A673 (cell line): ENCODE measurements at regions not wholly inside any gene's neighbourhood (a gene's known extent, or its start where the extent isn't known, plus 50 kb on each side); places are given as distances from the start of the nearest gene placed in this dataset.

Experiments
- BruUV-seq: library from RNA; stranded (reverse); fragments of 400-500 nt; replicated peaks from 2 replicates; lab custom pipeline; 2021; lab: Mats Ljungman, UMichigan
- CTCF ChIA-PET: fragments of 300-600 bp; sonication (Branson Sonifier 250); formaldehyde crosslinking; loops from one replicate; lab custom pipeline; 2022; ENCODE audit warnings: antibody characterized with exemption; lab: Charles Lee
- POLR2A ChIA-PET: fragments of 300-600 bp; sonication (Branson Sonifier 250); formaldehyde crosslinking; loops from one replicate; lab custom pipeline; 2022; ENCODE audit warnings: antibody characterized with exemption; ENCODE audit not compliant: low non-redundant PET; lab: Charles Lee
- DNase-seq: peaks from one replicate; pipeline ENCODE4 v3.0.0-alpha.2; 2015; ENCODE audit warnings: low spot score
- H3K27ac ChIP-seq: fragments of 200-600 bp; sonication (generic); 2 replicates; pipeline ENCODE4 v1.5.1; 2016; ENCODE audit warnings: mixed run types, low read depth, mild to moderate bottlenecking, mixed read lengths, antibody characterized with exemption, low read length; ENCODE audit not compliant: poor library complexity, severe bottlenecking
- H3K27me3 ChIP-seq: fragments of 200-600 bp; sonication (generic); replicated peaks from 2 replicates; pipeline ENCODE4 v1.6.1; 2017; ENCODE audit warnings: mixed run types, low read depth, mild to moderate bottlenecking, mixed read lengths, antibody characterized with exemption, low read length; ENCODE audit not compliant: insufficient read depth, poor library complexity
- H3K36me3 ChIP-seq: fragments of 200-600 bp; sonication (generic); 2 replicates; pipeline ENCODE4 v1.6.1; 2016; ENCODE audit warnings: mixed run types, mild to moderate bottlenecking, mixed read lengths, antibody characterized with exemption, low read length; ENCODE audit not compliant: insufficient read depth, poor library complexity, severe bottlenecking
- H3K4me1 ChIP-seq: fragments of 200-600 bp; sonication (generic); 2 replicates; pipeline ENCODE4 v1.6.1; 2017; ENCODE audit warnings: mixed run types, mild to moderate bottlenecking, mixed read lengths, antibody characterized with exemption, low read length; ENCODE audit not compliant: insufficient read depth, poor library complexity, severe bottlenecking
- H3K4me3 ChIP-seq: fragments of 200-600 bp; sonication (generic); 2 replicates; pipeline ENCODE4 v1.5.1; 2016; ENCODE audit warnings: low read depth, mixed run types, mild to moderate bottlenecking, mixed read lengths, low read length; ENCODE audit not compliant: poor library complexity, severe bottlenecking
- H3K9me3 ChIP-seq: fragments of 200-600 bp; sonication (generic); 2 replicates; pipeline ENCODE4 v1.6.1; 2016; ENCODE audit warnings: mixed run types, low read depth, mild to moderate bottlenecking, mixed read lengths, antibody characterized with exemption, low read length; ENCODE audit not compliant: poor library complexity, severe bottlenecking
- EZH2 ChIP-seq: fragments of 200-600 bp; sonication (generic); IDR thresholded peaks from 2 replicates; pipeline ENCODE4 v1.6.1; 2017; ENCODE audit warnings: borderline replicate concordance, low read depth, mild to moderate bottlenecking, mixed read lengths, antibody characterized with exemption, low read length; ENCODE audit not compliant: poor library complexity, severe bottlenecking
- intact Hi-C: fragments of 100-400 bp; cut with micrococcal nuclease; formaldehyde crosslinking; loops from one replicate; pipeline ENCODE4 v1.10.0; 2022; ENCODE audit not compliant: unreplicated experiment
- TF ChIP-seq, protein P1 (sequence below): fragments of 300-800, 200-600 bp; sonication (generic); conservative IDR thresholded peaks from 2 replicates; pipeline ENCODE4 v1.5.1; 2017; ENCODE audit warnings: low read depth, mild to moderate bottlenecking, antibody characterized with exemption, low read length, moderate library complexity, mixed read lengths

- intact Hi-C loops = no loop called here
- BruUV-seq = no TSS peak
- no peak for DNase-seq
- ChIA-PET CTCF (no interaction called here), POLR2A (no interaction called here)
- Histone ChIP-seq H3K4me3 (no peak overlapping the region), H3K4me1 (no peaks in the 10 kb centered on the region), H3K27ac (no peak overlapping the region), H3K36me3 (no peaks in the 10 kb centered on the region), H3K9me3 (peaks cover 18% of the 10 kb centered on the region), H3K27me3 (no peaks in the 10 kb centered on the region)
- TF ChIP-seq EZH2 = no peak
- TF ChIP-seq, protein P1, sequence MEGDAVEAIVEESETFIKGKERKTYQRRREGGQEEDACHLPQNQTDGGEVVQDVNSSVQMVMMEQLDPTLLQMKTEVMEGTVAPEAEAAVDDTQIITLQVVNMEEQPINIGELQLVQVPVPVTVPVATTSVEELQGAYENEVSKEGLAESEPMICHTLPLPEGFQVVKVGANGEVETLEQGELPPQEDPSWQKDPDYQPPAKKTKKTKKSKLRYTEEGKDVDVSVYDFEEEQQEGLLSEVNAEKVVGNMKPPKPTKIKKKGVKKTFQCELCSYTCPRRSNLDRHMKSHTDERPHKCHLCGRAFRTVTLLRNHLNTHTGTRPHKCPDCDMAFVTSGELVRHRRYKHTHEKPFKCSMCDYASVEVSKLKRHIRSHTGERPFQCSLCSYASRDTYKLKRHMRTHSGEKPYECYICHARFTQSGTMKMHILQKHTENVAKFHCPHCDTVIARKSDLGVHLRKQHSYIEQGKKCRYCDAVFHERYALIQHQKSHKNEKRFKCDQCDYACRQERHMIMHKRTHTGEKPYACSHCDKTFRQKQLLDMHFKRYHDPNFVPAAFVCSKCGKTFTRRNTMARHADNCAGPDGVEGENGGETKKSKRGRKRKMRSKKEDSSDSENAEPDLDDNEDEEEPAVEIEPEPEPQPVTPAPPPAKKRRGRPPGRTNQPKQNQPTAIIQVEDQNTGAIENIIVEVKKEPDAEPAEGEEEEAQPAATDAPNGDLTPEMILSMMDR = no peak
These were observed 300.7 kb upstream of the MAGEC2 start for GRCh38 chrX:142505839-142506238.

DNA sequence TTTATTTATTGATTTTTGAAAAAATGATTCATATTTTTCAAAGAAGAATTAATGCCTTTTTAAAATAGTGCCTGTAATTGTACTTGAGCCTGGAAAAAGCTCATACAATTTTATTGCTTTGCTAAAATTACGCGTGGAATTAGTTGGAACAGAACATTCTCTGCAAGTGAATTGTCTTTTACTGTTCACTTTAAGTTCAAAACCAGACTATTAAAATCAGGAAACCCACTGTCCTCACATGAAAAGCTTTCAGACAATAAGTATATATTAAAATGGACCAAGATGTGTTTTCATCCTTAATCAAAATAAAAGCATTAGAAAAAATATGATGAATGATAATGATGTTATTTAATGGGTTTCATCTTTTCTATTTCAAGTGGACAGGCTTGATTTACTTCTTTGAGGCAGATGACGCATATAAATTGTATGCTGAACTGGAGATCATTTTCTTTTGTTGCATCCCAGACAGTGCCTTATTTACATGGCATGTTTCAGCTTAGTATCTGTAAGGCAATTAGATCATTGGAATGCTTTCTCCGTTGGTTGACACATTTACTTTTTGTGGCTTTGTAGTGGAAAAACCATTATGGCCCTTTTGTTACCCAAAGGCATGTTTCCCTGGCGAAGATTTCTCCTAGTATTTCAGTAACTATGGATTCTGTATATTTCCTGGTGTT is 299.0 kb upstream of the MAGEC2 start:
- no peaks in the 10 kb centered on the region for H3K27me3 ChIP-seq
- ChIA-PET POLR2A (no interaction called here), CTCF (no interaction called here)
- no peak for DNase-seq
- H3K4me1 ChIP-seq = no peaks in the 10 kb centered on the region
- no peak overlapping the region for H3K4me3 ChIP-seq
- no peak for TF ChIP-seq EZH2
- H3K27ac ChIP-seq = no peak overlapping the region
- intact Hi-C loops = no loop called here
- peaks cover 14% of the 10 kb centered on the region for H3K9me3 ChIP-seq
- H3K36me3 ChIP-seq = no peaks in the 10 kb centered on the region
- no TSS peak for BruUV-seq

GRCh38 chrX:142502441-142502840 is 297.4 kb upstream of the MAGEC2 start:
- DNase-seq = no peak
- H3K4me3 ChIP-seq = no peak overlapping the region
- peaks cover 19% of the 10 kb centered on the region for H3K9me3 ChIP-seq
- H3K4me1 ChIP-seq = no peaks in the 10 kb centered on the region
- intact Hi-C loops = no loop called here
- no peak for TF ChIP-seq EZH2
- TF ChIP-seq, protein P1 = no peak
- CTCF ChIA-PET = no interaction called here
- no peaks in the 10 kb centered on the region for H3K27me3 ChIP-seq
- POLR2A ChIA-PET = no interaction called here
- no peak overlapping the region for H3K27ac ChIP-seq
- H3K36me3 ChIP-seq = no peaks in the 10 kb centered on the region
- no TSS peak for BruUV-seq

DNA sequence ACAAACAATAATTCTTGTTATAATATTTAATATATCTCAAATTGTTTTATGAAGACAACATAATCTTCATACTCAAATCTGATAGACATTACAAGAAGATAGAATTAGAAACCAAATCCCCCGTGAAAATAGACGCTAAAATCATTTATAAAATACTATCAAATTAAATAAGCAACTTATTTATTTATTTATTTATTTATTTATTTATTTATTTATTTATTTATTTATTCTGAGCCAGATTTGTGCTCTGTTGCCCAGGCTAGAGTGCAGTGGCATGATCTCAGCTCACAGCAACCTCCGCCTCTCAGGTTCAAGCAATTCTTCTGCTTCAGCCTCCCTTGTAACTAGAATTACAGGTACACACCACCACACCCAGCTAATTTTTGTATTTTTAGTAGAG is 294.9 kb upstream of the MAGEC2 start:
- Histone ChIP-seq H3K27ac (no peak overlapping the region), H3K4me3 (no peak overlapping the region), H3K27me3 (no peaks in the 10 kb centered on the region), H3K9me3 (peaks cover 10% of the 10 kb centered on the region), H3K4me1 (no peaks in the 10 kb centered on the region), H3K36me3 (no peaks in the 10 kb centered on the region)
- intact Hi-C loops = no loop called here
- BruUV-seq = no TSS peak
- no peak for DNase-seq
- POLR2A ChIA-PET = no interaction called here
- CTCF ChIA-PET = no interaction called here
- TF ChIP-seq, protein P1 = no peak
- no peak for TF ChIP-seq EZH2
